Keratinocyte (primary cell): ENCODE measurements at regions not wholly inside any gene's neighbourhood (a gene's known extent, or its start where the extent isn't known, plus 50 kb on each side); places are given as distances from the start of the nearest gene placed in this dataset.

Experiments
- DNase-seq: peaks from one replicate; pipeline ENCODE4 v3.0.0-alpha.2; 2011; ENCODE audit warnings: low read depth, missing footprints, low spot score
- FAIRE-seq: peaks from 2 replicates; lab custom pipeline; 2011; peaks lifted over from hg19 to GRCh38; lab: Jason Lieb, UNC
- H2AFZ ChIP-seq: 2 replicates; pipeline ENCODE4 v1.6.0; 2012; ENCODE audit warnings: low read length, control low read depth, inconsistent platforms; ENCODE audit not compliant: control insufficient read depth
- H3K27ac ChIP-seq: 2 replicates; pipeline ENCODE4 v1.5.1; 2011; ENCODE audit warnings: low read length; ENCODE audit not compliant: control insufficient read depth, insufficient read depth
- H3K27me3 ChIP-seq: 3 replicates; pipeline ENCODE4 v1.6.0; 2011; ENCODE audit warnings: low read length; ENCODE audit not compliant: control insufficient read depth, insufficient read depth; ENCODE audit errors: extremely low read depth
- H3K36me3 ChIP-seq, 2 experiments: 2 replicates in 1 of 2; 3 replicates in 1 of 2; pipeline ENCODE4 v1.5.1; 2011; ENCODE audit warnings: low read length in 2 of 2, mild to moderate bottlenecking in 1 of 2; ENCODE audit not compliant: control insufficient read depth in 2 of 2, insufficient read depth in 2 of 2; ENCODE audit errors: extremely low read depth in 1 of 2
- H3K4me1 ChIP-seq: 3 replicates; pipeline ENCODE4 v1.5.1; 2011; ENCODE audit warnings: low read length; ENCODE audit not compliant: control insufficient read depth, insufficient read depth; ENCODE audit errors: extremely low read depth
- H3K4me2 ChIP-seq: 3 replicates; pipeline ENCODE4 v1.6.0; 2011; ENCODE audit warnings: low read depth, low read length; ENCODE audit not compliant: control insufficient read depth, insufficient read depth; ENCODE audit errors: extremely low read depth
- H3K4me3 ChIP-seq, 3 experiments: fragments of 200-600 bp in 1 of 3; sonication (generic) in 1 of 3; 2 replicates in 2 of 3; 3 replicates in 1 of 3; pipeline ENCODE4 v1.5.1; 2011 to 2016; ENCODE audit warnings: low read length in 3 of 3, mild to moderate bottlenecking in 3 of 3, control low read depth in 2 of 3, inconsistent platforms in 1 of 3, low read depth in 1 of 3, mixed read lengths in 1 of 3, mixed run types in 1 of 3, moderate library complexity in 1 of 3; ENCODE audit not compliant: control insufficient read depth in 2 of 3, insufficient read depth in 2 of 3; ENCODE audit errors: extremely low read depth in 1 of 3
- H3K79me2 ChIP-seq: 2 replicates; pipeline ENCODE4 v1.6.0; 2012; ENCODE audit warnings: low read length; ENCODE audit not compliant: control insufficient read depth, insufficient read depth
- H3K9ac ChIP-seq: 3 replicates; pipeline ENCODE4 v1.6.0; 2011; ENCODE audit warnings: low read length; ENCODE audit not compliant: control insufficient read depth, insufficient read depth; ENCODE audit errors: extremely low read depth
- H3K9me1 ChIP-seq: 3 replicates; pipeline ENCODE4 v1.6.0; 2011; ENCODE audit warnings: low read length; ENCODE audit not compliant: control insufficient read depth, insufficient read depth; ENCODE audit errors: extremely low read depth
- H3K9me3 ChIP-seq: 2 replicates; pipeline ENCODE4 v1.5.1; 2012; ENCODE audit warnings: low read depth, low read length; ENCODE audit not compliant: control insufficient read depth
- H4K20me1 ChIP-seq: 3 replicates; pipeline ENCODE4 v1.6.0; 2011; ENCODE audit warnings: low read length; ENCODE audit not compliant: control insufficient read depth, insufficient read depth; ENCODE audit errors: extremely low read depth
- EZH2 ChIP-seq: IDR thresholded peaks from one replicate; pipeline ENCODE4 v1.6.1; 2012; ENCODE audit warnings: inconsistent platforms, mild to moderate bottlenecking, low read length, moderate library complexity
- dilution Hi-C: fragments of 300-500 bp; cut with MboI; formaldehyde crosslinking; loops from one replicate; pipeline ENCODE4 v1.7.0; 2020; ENCODE audit warnings: low sequenced_read_pairs; ENCODE audit not compliant: extremely low pct_ligation_motif_present
- TF ChIP-seq, protein P1 (sequence below), 3 experiments: IDR thresholded peaks in 1 of 3; conservative IDR thresholded peaks in 1 of 3; optimal IDR thresholded peaks in 1 of 3; 2 replicates in 2 of 3; 3 replicates in 1 of 3; pipeline versions ENCODE3 to v1.5.1; 2011; ENCODE audit warnings: low read length in 3 of 3, mild to moderate bottlenecking in 3 of 3, moderate library complexity in 2 of 3, control low read depth in 1 of 3, inconsistent platforms in 1 of 3; ENCODE audit not compliant: insufficient read depth in 2 of 3; ENCODE audit errors: extremely low read depth in 1 of 3

DNA sequence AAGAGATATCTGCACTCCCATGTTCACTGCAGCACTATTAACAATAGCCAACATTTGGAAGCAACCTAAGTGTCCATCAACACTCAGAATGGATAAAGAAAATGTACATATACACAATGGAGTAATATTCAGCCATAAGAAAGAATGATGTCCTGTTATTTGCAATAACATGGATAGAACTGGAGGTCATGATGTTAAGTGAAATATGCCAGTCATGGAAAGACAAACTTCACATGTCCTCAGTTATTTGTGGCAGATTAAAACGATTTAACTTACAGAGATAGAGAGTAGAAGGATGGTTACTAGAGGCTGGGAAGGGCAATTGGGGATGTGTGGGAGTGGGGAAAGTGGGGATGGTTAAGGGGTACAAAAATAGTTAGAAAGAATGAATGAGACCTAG is 110.3 kb upstream of the PCSK5 start:
- Histone ChIP-seq H3K9me3 (no peaks in the 10 kb centered on the region), H3K4me3 (no peak overlapping the region), H2AFZ (no peak overlapping the region), H3K9me1 (no peaks in the 10 kb centered on the region), H3K36me3 (no peaks in the 10 kb centered on the region), H3K27me3 (no peaks in the 10 kb centered on the region), H4K20me1 (no peaks in the 10 kb centered on the region), H3K9ac (no peak overlapping the region), H3K27ac (no peak overlapping the region), H3K4me2 (no peak overlapping the region), H3K4me1 (no peaks in the 10 kb centered on the region), H3K79me2 (no peaks in the 10 kb centered on the region)
- dilution Hi-C loops: no loop called here
- DNase-seq: no peak
- no peak for FAIRE-seq
- TF ChIP-seq EZH2: no peak
- TF ChIP-seq, protein P1, sequence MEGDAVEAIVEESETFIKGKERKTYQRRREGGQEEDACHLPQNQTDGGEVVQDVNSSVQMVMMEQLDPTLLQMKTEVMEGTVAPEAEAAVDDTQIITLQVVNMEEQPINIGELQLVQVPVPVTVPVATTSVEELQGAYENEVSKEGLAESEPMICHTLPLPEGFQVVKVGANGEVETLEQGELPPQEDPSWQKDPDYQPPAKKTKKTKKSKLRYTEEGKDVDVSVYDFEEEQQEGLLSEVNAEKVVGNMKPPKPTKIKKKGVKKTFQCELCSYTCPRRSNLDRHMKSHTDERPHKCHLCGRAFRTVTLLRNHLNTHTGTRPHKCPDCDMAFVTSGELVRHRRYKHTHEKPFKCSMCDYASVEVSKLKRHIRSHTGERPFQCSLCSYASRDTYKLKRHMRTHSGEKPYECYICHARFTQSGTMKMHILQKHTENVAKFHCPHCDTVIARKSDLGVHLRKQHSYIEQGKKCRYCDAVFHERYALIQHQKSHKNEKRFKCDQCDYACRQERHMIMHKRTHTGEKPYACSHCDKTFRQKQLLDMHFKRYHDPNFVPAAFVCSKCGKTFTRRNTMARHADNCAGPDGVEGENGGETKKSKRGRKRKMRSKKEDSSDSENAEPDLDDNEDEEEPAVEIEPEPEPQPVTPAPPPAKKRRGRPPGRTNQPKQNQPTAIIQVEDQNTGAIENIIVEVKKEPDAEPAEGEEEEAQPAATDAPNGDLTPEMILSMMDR (optimal IDR thresholded peaks at IDR 0.05 in 1 of 3, IDR thresholded peaks at IDR 0.05 in 1 of 3, conservative IDR thresholded peaks at IDR 0.05 in 1 of 3; ENCODE audit: extremely low read depth in 1 of 3, insufficient read depth in 2 of 3, low read length in 3 of 3): no peak

DNA sequence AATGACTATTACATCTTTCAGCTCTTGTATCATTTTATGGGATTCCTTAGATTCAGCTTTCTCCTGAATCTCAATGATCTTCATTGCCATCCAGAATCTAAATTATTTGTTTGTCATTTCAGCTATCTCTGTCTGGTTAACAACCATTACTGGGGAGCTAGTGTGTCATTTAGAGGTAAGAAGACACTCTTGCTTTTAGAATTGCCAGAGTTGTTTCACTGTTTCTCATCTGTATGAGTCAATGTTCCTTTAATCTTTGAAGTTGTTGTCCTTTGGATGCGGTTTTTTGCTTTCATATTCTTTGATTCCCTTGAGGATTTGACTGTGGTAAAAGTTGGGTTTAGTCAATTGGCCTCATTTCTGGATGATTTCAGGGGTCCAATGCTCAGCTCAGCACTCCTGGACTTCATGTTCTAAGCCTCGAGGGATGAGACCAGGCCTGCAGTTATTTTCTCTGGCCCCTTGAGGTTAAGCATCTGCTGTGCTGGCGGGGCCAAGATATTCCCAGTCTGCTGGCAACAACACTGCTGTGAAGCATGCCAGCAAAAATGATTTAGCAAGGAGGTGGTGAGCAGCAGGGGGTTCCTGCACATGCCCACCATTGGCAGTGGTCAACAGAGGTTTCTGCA is 102.4 kb upstream of the PCSK5 start:
- no peaks in the 10 kb centered on the region for H3K27me3 ChIP-seq
- dilution Hi-C loops: no loop called here
- no peaks in the 10 kb centered on the region for H3K4me1 ChIP-seq
- no peak overlapping the region for H2AFZ ChIP-seq
- no peak overlapping the region for H3K27ac ChIP-seq
- H3K4me2 ChIP-seq: no peak overlapping the region
- DNase-seq (no peak), FAIRE-seq (no peak)
- no peaks in the 10 kb centered on the region for H3K79me2 ChIP-seq
- no peak for TF ChIP-seq EZH2
- TF ChIP-seq, protein P1 (optimal IDR thresholded peaks at IDR 0.05 in 1 of 3, IDR thresholded peaks at IDR 0.05 in 1 of 3, conservative IDR thresholded peaks at IDR 0.05 in 1 of 3; ENCODE audit: extremely low read depth in 1 of 3, insufficient read depth in 2 of 3, low read length in 3 of 3): no peak
- H3K4me3 ChIP-seq: no peak overlapping the region
- H3K9me1 ChIP-seq: no peaks in the 10 kb centered on the region
- H4K20me1 ChIP-seq: no peaks in the 10 kb centered on the region
- H3K9ac ChIP-seq: no peak overlapping the region
- no peaks in the 10 kb centered on the region for H3K36me3 ChIP-seq
- no peaks in the 10 kb centered on the region for H3K9me3 ChIP-seq
